H1 (cell line): ENCODE measurements at regions not wholly inside any gene's neighbourhood (a gene's known extent, or its start where the extent isn't known, plus 50 kb on each side); places are given as distances from the start of the nearest gene placed in this dataset.
"Not testable (repeated sequence)": the region's sequence is repeated elsewhere in the genome, so short reads cannot be mapped to it uniquely, and the experiment has no call there.

Experiments used
- CTCF ChIA-PET: fragments of 300-600 bp; sonication (Branson Sonifier 250); formaldehyde crosslinking; loops from one replicate; lab custom pipeline; 2021; ENCODE audit not compliant: partially characterized antibody; lab: Charles Lee
- POLR2A ChIA-PET: fragments of 300-600 bp; sonication (Branson Sonifier 250); formaldehyde crosslinking; loops from one replicate; lab custom pipeline; 2021; ENCODE audit warnings: inconsistent platforms; ENCODE audit not compliant: partially characterized antibody; lab: Charles Lee
- DNase-seq, 2 experiments: peaks; one replicate each; pipeline versions ENCODE4 v3.0.0 to v3.0.0-alpha.2; 2010 to 2022; ENCODE audit warnings: low spot score in 2 of 2, low read depth in 1 of 2, mixed read lengths in 1 of 2
- FAIRE-seq: peaks from 2 replicates; lab custom pipeline; 2011; peaks lifted over from hg19 to GRCh38; lab: Jason Lieb, UNC
- H2AFZ ChIP-seq: 2 replicates; pipeline ENCODE4 v1.8.1; 2012; ENCODE audit warnings: low read length, inconsistent platforms
- H2AK5ac ChIP-seq: 2 replicates; pipeline ENCODE4 v1.6.1; 2013; ENCODE audit warnings: low read depth, low read length
- H2BK120ac ChIP-seq: replicated peaks from 2 replicates; pipeline ENCODE3; 2013; ENCODE audit warnings: low read depth, low read length, inconsistent platforms
- H2BK12ac ChIP-seq: 2 replicates; pipeline ENCODE4 v1.6.1; 2013; ENCODE audit warnings: low read depth, low read length
- H2BK15ac ChIP-seq: 2 replicates; pipeline ENCODE4 v1.6.1; 2013; ENCODE audit warnings: low read length
- H2BK20ac ChIP-seq: 2 replicates; pipeline ENCODE4 v1.6.1; 2013; ENCODE audit warnings: low read length
- H2BK5ac ChIP-seq: 2 replicates; pipeline ENCODE4 v1.6.1; 2013; ENCODE audit warnings: low read depth, low read length
- H3K14ac ChIP-seq: 2 replicates; pipeline ENCODE4 v1.6.1; 2013; ENCODE audit warnings: inconsistent platforms; ENCODE audit not compliant: insufficient read length
- H3K18ac ChIP-seq: 2 replicates; pipeline ENCODE4 v1.6.1; 2013; ENCODE audit warnings: low read length; ENCODE audit errors: extremely low read depth
- H3K23ac ChIP-seq: 2 replicates; pipeline ENCODE4 v1.6.1; 2013; ENCODE audit warnings: inconsistent platforms; ENCODE audit not compliant: insufficient read length
- H3K23me2 ChIP-seq: 2 replicates; pipeline ENCODE4 v1.6.1; 2013; ENCODE audit warnings: low read depth, low read length
- H3K27ac ChIP-seq: 2 replicates; pipeline ENCODE4 v1.6.1; 2011; ENCODE audit warnings: low read depth, low read length, inconsistent platforms
- H3K27me3 ChIP-seq, 4 experiments: replicated peaks in 1 of 4; 1 replicate in 1 of 4; 2 replicates in 3 of 4; pipeline versions ENCODE4 v1.6.1 to v1.8.1; 2011 to 2013; ENCODE audit warnings: low read length in 3 of 4, mild to moderate bottlenecking in 3 of 4, inconsistent platforms in 2 of 4, mixed read lengths in 2 of 4, moderate library complexity in 1 of 4; ENCODE audit not compliant: control insufficient read depth in 3 of 4, insufficient read depth in 3 of 4; ENCODE audit errors: extremely low read depth in 1 of 4
- H3K36me3 ChIP-seq, 4 experiments: 2 replicates each; pipeline versions ENCODE4 v1.6.1 to v1.8.1; 2011 to 2013; ENCODE audit warnings: mild to moderate bottlenecking in 4 of 4, low read length in 3 of 4, moderate library complexity in 2 of 4, control low read depth in 1 of 4, inconsistent platforms in 1 of 4; ENCODE audit not compliant: insufficient read depth in 4 of 4, control insufficient read depth in 2 of 4
- H3K4ac ChIP-seq: replicated peaks from 2 replicates; pipeline ENCODE3; 2013; ENCODE audit warnings: low read length, low read depth, mixed read lengths, inconsistent platforms; ENCODE audit not compliant: insufficient read length
- H3K4me1 ChIP-seq, 4 experiments: replicated peaks in 1 of 4; 1 replicate in 1 of 4; 2 replicates in 3 of 4; pipeline versions ENCODE4 v1.6.1 to v1.8.1; 2011 to 2013; ENCODE audit warnings: low read length in 3 of 4, inconsistent platforms in 2 of 4, mixed read lengths in 1 of 4; ENCODE audit not compliant: insufficient read depth in 4 of 4, control insufficient read depth in 3 of 4
- H3K4me2 ChIP-seq, 2 experiments: 2 replicates each; pipeline versions ENCODE4 v1.6.1 to v1.8.1; 2011 to 2013; ENCODE audit warnings: low read depth in 2 of 2, low read length in 2 of 2, control low read depth in 1 of 2, inconsistent platforms in 1 of 2, mild to moderate bottlenecking in 1 of 2; ENCODE audit not compliant: insufficient read depth in 1 of 2
- H3K4me3 ChIP-seq, 4 experiments: fragments of 200-600, 300-600 bp in 1 of 4; sonication (generic), shearing (Covaris generic), sonication (Bioruptor Twin) in 1 of 4; 2 replicates each; pipeline versions ENCODE4 v1.5.1 to v1.8.1; 2011 to 2016; ENCODE audit warnings: low read length in 4 of 4, low read depth in 3 of 4, control low read depth in 2 of 4, inconsistent platforms in 2 of 4, mild to moderate bottlenecking in 2 of 4, mixed read lengths in 1 of 4, moderate library complexity in 1 of 4; ENCODE audit not compliant: insufficient read depth in 2 of 4; ENCODE audit errors: extremely low read depth in 1 of 4
- H3K56ac ChIP-seq: replicated peaks from 2 replicates; pipeline ENCODE3; 2013; ENCODE audit warnings: low read depth, mild to moderate bottlenecking, mixed read lengths, low read length, inconsistent platforms; ENCODE audit not compliant: insufficient read length
- H3K79me1 ChIP-seq: 2 replicates; pipeline ENCODE4 v1.6.1; 2013; ENCODE audit warnings: low read depth, low read length, control low read depth
- H3K79me2 ChIP-seq, 2 experiments: 2 replicates each; pipeline versions ENCODE4 v1.6.1 to v1.8.1; 2012 to 2013; ENCODE audit warnings: low read length in 2 of 2, mild to moderate bottlenecking in 2 of 2, inconsistent platforms in 1 of 2; ENCODE audit not compliant: insufficient read depth in 2 of 2, control insufficient read depth in 1 of 2
- H3K9ac ChIP-seq, 4 experiments: replicated peaks in 1 of 4; 1 replicate in 1 of 4; 2 replicates in 3 of 4; pipeline versions ENCODE4 v1.6.1 to v1.8.1; 2011 to 2013; ENCODE audit warnings: low read depth in 3 of 4, low read length in 3 of 4, control low read depth in 2 of 4, mild to moderate bottlenecking in 2 of 4, moderate library complexity in 2 of 4, inconsistent platforms in 1 of 4; ENCODE audit errors: extremely low read depth in 1 of 4
- H3K9me3 ChIP-seq, 2 experiments: 2 replicates each; pipeline versions ENCODE4 v1.6.1 to v1.8.1; 2012 to 2013; ENCODE audit warnings: mild to moderate bottlenecking in 2 of 2, moderate library complexity in 2 of 2, control low read depth in 1 of 2, inconsistent platforms in 1 of 2, low read depth in 1 of 2, low read length in 1 of 2, mixed read lengths in 1 of 2; ENCODE audit not compliant: insufficient read depth in 2 of 2
- H4K20me1 ChIP-seq, 2 experiments: replicated peaks in 1 of 2; 2 replicates each; pipeline versions ENCODE3 to v1.8.1; 2011 to 2013; ENCODE audit warnings: inconsistent platforms in 2 of 2, low read length in 2 of 2, mild to moderate bottlenecking in 1 of 2; ENCODE audit not compliant: insufficient read depth in 2 of 2, control insufficient read depth in 1 of 2
- H4K5ac ChIP-seq: 2 replicates; pipeline ENCODE4 v1.6.1; 2013; ENCODE audit warnings: low read length, low read depth, mixed read lengths, inconsistent platforms; ENCODE audit not compliant: insufficient read length
- H4K8ac ChIP-seq: 2 replicates; pipeline ENCODE4 v1.8.0; 2013; ENCODE audit warnings: mild to moderate bottlenecking, moderate library complexity, low read length, inconsistent platforms; ENCODE audit not compliant: insufficient read depth; ENCODE audit errors: extremely low read depth
- H4K91ac ChIP-seq: replicated peaks from 2 replicates; pipeline ENCODE3; 2013; ENCODE audit warnings: low read length, mixed read lengths, inconsistent platforms; ENCODE audit not compliant: insufficient read length
- WGBS, 2 experiments: shearing (Covaris generic) in 1 of 2; methylation state at CpG; one replicate each; pipeline versions ENCODE4 v1.1.6 to v1.1.7; 2013 to 2015; ENCODE audit warnings: low lambda C conversion rate in 2 of 2, mixed read lengths in 2 of 2, inconsistent platforms in 1 of 2, low coverage in 1 of 2, missing lambda C conversion rate in 1 of 2; ENCODE audit not compliant: insufficient replicate concordance in 2 of 2, insufficient coverage in 1 of 2, insufficient read length in 1 of 2; ENCODE audit errors: extremely low coverage in 1 of 2, missing lambda C conversion rate in 1 of 2; 5-methylcytosine and 5-hydroxymethylcytosine counted together

DNA sequence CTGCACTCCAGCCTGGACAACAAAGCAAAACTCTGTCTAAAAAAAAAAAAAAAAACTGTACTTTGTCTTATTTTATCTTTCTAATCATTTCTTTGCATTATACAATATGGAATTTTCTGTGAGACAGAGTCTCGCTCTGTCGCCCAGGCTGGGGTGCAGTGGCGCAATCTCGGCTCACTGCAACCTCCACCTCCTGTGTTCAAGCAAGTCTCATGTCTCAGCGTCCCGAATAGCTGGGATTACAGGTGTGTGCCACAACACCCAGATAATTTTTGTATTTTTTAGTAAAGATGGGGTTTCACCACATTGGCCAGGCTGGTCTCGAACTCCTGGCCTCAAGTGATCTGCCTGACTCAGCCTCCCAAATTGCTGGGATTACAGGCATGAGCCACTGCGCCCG is 90.0 kb downstream of the MRPL14 start:
- H3K9ac ChIP-seq, H2BK12ac ChIP-seq, H3K79me2 ChIP-seq, H3K4me3 ChIP-seq, H3K36me3 ChIP-seq, H2BK20ac ChIP-seq, H3K23ac ChIP-seq, H2AFZ ChIP-seq, H3K14ac ChIP-seq, H2BK5ac ChIP-seq, H4K5ac ChIP-seq, H3K79me1 ChIP-seq, H2AK5ac ChIP-seq, H3K27me3 ChIP-seq, H3K56ac ChIP-seq, H3K27ac ChIP-seq, H4K8ac ChIP-seq, H3K18ac ChIP-seq, H2BK15ac ChIP-seq, H3K23me2 ChIP-seq, DNase-seq, H4K91ac ChIP-seq, H2BK120ac ChIP-seq, FAIRE-seq, H4K20me1 ChIP-seq, H3K4ac ChIP-seq, H3K9me3 ChIP-seq, H3K4me2 ChIP-seq: not testable (repeated sequence)
- 96% methylated on average over 7 of the region's 9 CpGs; no CpG with 5 or more reads in 1 of the 2 experiments for WGBS, 2 experiments
- peaks cover 3 to 13% (median 6%) of the 10 kb centered on the region in 4 experiments for H3K4me1 ChIP-seq
- POLR2A ChIA-PET: interaction anchor here (0.6 to 1.8 kb wide), 4 partner anchors 10 to 864 kb away, joined by 3 to 5 read pairs (median 4); no protein-coding TSS in a partner anchor
- CTCF ChIA-PET: interaction anchor here (0.6 to 2.3 kb wide), 6 partner anchors 10 to 278 kb away, joined by 3 to 6 read pairs (median 4); no protein-coding TSS in a partner anchor
